LHCN-M2 (cell line): ENCODE measurements at regions not wholly inside any gene's neighbourhood (a gene's known extent, or its start where the extent isn't known, plus 50 kb on each side); places are given as distances from the start of the nearest gene placed in this dataset.

Experiments used
- DNase-seq: peaks from one replicate; pipeline ENCODE4 v3.0.0-alpha.2; 2012; ENCODE audit warnings: low read depth

GRCh38 chrX:42725196-42725595, 52.8 kb downstream of the PPP1R2C start:
- no peak for DNase-seq

GRCh38 chrX:42720209-42720608, 57.8 kb downstream of the PPP1R2C start:
- DNase-seq = no peak

- no peak for DNase-seq
These were observed 62.2 kb downstream of the PPP1R2C start for GRCh38 chrX:42715701-42716262.

- DNase-seq = peak; percentile 54
These were observed 62.8 kb downstream of the PPP1R2C start for GRCh38 chrX:42714981-42715700.

- no peak for DNase-seq
These were observed 67.5 kb downstream of the PPP1R2C start for GRCh38 chrX:42710452-42710851.

GRCh38 chrX:42708222-42708621, 69.7 kb downstream of the PPP1R2C start:
- DNase-seq = no peak

- DNase-seq = no peak
These were observed 70.2 kb downstream of the PPP1R2C start for GRCh38 chrX:42707742-42708141.

DNA sequence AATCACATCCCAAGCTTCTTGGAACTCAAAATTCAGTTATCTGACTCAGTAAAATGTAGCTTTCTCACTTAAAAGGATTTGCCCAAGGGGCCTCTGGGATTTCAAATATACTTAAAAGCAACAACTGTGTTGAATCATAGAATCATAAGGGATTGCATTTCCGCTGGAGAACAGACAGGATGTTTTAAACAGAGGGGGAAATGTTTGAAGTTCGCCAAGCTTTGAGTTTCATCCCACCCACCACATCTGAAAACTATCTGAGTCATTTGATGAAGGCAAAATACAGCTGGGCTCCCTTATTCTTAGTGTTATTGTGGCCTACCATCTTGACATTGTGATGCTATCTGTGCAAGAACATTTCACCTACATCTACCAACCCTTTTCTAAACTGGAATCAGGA, 73.5 kb downstream of the PPP1R2C start:
- peak; percentile 64 for DNase-seq

GRCh38 chrX:42697544-42697943, 80.4 kb downstream of the PPP1R2C start:
- no peak for DNase-seq

GRCh38 chrX:42696536-42697124, 81.3 kb downstream of the PPP1R2C start:
- no peak for DNase-seq

DNA sequence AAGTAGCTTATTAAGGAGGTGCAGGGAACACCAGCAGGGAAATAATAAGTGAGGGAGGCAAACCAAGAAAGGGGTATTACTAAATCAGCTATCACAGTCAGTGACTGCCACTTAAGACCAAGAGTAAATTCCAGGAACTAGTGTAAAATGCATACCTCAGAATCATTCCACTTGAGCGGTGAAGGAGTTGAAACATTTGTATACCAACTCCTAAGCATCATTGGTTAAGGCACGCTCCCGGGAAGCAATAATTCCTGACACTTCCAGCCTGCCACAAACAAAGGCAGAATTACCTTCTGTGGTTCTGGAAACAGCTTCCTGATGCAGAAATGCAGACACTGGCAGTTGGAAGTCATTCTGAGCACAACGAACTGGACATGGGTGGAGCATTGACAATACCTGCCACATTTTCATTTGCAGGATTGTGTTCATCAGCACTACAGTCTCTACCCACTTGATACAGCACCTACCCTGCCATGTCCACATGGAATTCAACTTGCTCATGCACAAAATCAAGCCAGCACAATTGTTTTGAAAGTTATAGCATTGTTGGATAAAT, 82.1 kb downstream of the PPP1R2C start:
- no peak for DNase-seq

DNA sequence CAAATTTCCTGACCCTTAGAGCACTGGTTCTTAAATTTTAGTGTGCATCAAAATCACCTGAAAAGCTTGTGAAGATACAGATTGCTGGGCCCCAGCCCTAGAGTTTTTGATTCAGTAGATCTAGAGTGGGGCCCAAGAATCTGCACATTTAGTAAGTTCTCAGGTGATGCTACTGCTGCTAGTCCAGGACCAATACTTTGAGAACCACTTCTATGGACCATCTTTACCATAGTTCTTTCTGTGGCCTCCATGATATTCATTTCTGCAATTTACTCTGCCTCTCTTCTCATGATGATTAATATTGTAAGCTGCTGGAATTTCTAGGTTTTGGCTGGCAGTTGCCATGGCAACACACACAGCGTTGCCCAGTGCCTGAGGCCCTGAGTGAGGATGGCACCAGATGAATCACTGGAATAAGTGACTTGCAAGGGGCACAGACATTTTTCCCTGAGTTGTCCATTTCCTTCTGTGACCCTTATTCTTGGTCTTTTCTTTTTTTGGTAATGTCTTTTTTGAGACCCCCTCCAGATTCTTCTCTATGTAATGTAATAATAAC, 83.6 kb downstream of the PPP1R2C start:
- peak; percentile 51 for DNase-seq

DNA sequence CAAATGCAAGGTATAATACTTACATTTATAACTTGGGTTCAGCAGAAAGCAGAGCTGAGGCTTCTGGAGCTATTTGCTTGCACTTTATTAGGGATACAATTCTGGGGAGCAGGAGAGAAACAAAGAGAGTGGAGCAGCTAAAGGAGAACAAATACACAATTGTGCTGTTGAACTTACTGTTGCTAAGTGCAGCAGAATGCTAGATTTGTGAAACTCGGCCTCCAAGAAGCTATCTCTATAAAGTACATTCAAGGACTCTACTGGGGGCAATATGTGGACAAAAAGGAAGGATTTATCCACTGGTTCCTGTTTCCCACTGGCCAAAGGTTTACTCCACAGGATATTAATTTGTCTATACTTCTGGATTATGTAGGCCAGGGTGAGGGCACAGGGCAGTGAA, 86.8 kb downstream of the PPP1R2C start:
- no peak for DNase-seq

GRCh38 chrX:42686706-42687105, 91.3 kb downstream of the PPP1R2C start:
- no peak for DNase-seq

DNA sequence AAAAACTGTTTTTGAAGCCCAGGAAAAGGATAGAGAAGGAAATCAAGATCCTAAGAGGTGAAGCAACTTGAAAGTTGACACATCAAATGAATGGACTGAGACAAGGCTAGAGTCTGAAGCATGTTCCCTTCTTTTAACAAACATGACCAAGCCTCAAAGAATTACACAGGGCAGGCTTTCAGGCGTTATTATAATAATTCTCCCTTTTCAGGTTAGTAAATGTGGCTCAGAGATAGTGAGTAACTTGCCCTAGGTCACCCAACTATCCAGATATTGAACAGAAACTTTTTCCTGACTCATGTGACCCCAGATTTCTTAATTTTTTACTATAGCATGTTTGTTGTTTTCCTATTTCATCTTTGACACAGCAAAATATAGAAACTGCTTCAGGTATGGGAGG, 91.7 kb downstream of the PPP1R2C start:
- no peak for DNase-seq

- no peak for DNase-seq
These were observed 93.9 kb downstream of the PPP1R2C start for GRCh38 chrX:42684065-42684464.

GRCh38 chrX:42680666-42681065, 97.3 kb downstream of the PPP1R2C start:
- no peak for DNase-seq

DNA sequence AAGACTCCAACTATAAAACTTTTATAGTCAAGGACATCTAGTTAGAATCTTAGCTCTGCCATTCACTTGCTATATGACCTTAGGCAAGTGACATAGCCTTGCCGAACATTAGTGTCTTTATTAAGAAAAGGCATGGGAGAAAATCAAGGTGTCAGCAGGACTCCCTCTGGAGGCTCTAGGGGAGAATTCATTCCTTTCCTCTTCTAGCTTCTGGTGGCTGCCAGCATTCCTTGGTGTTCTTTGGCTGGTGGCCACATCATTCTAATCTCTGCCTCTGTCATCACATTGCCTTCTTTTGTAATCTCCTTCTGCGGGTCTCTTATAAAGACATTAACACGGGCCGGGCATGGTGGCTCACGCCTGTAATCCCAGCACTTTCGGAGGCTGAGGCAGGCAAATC, 99.8 kb downstream of the PPP1R2C start:
- no peak for DNase-seq

- DNase-seq = no peak
These were observed 104.6 kb downstream of the PPP1R2C start for GRCh38 chrX:42673301-42673810.

DNA sequence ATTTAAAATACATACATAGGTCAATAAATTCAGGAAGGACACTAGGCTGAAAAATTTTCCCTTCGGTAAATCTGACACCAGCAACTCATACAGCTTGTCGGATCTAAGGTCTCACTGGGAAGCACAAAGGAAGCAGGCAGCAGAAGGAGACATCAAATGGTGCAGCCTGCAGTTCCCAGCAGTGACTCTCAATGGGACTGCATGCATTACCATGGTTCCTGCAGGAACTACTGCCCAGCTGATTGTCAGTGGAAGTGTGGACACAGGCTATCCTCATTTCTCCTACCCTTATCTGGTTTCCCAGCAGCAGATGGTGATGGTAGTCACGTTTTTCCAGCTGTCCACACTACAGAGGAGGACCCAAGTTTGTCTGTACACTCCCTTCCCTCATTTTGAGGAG, 113.3 kb downstream of the PPP1R2C start:
- no peak for DNase-seq

- no peak for DNase-seq
These were observed 149.5 kb downstream of the PPP1R2C start for GRCh38 chrX:42628471-42628870.

DNA sequence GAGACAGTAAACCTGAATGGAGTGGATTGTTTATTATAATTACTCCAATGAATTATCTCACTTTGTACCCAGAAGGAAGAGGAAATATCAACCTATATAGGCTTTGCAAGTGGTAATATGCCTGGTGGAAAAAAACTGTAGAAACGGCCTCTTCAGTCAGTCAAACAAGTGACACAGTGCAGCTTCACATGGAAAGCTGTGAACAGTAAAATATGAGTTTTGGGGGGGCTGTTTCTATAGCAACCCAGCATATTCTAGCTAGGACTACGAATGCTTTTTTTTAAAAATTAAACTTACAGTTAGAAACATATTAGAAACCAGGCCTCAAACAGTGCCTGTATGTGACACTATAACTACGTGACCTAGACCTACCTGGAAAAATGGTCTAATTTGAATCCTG, 150.1 kb downstream of the PPP1R2C start:
- DNase-seq = no peak
